ENCODE measurements at regions not wholly inside any gene's neighbourhood (a gene's known extent, or its start where the extent isn't known, plus 50 kb on each side); places are given as distances from the start of the nearest gene placed in this dataset.

GRCh38 chr21:15233611-15234010 lies 168.8 kb upstream of the NRIP1 start:
- intact Hi-C loops (cut with micrococcal nuclease), result no loop called here
- H3K4me1 Mint-ChIP-seq, result no peaks in the 10 kb centered on the region
- H3K27ac Mint-ChIP-seq, result no peak overlapping the region
- ATAC-seq (ENCODE audit: low read depth) (no peak), DNase-seq (no peak)
- no peak overlapping the region for H3K4me3 Mint-ChIP-seq
- TF ChIP-seq, protein P1, sequence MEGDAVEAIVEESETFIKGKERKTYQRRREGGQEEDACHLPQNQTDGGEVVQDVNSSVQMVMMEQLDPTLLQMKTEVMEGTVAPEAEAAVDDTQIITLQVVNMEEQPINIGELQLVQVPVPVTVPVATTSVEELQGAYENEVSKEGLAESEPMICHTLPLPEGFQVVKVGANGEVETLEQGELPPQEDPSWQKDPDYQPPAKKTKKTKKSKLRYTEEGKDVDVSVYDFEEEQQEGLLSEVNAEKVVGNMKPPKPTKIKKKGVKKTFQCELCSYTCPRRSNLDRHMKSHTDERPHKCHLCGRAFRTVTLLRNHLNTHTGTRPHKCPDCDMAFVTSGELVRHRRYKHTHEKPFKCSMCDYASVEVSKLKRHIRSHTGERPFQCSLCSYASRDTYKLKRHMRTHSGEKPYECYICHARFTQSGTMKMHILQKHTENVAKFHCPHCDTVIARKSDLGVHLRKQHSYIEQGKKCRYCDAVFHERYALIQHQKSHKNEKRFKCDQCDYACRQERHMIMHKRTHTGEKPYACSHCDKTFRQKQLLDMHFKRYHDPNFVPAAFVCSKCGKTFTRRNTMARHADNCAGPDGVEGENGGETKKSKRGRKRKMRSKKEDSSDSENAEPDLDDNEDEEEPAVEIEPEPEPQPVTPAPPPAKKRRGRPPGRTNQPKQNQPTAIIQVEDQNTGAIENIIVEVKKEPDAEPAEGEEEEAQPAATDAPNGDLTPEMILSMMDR (IDR thresholded peaks at IDR 0.05), result no peak
- no peaks in the 10 kb centered on the region for H3K9me3 Mint-ChIP-seq
- H3K27me3 Mint-ChIP-seq, result peaks cover 6% of the 10 kb centered on the region
- no peaks in the 10 kb centered on the region for H3K36me3 Mint-ChIP-seq (ENCODE audit: low read depth)
- POLR2A ChIA-PET, result no interaction called here
- CTCF ChIA-PET, result no interaction called here

DNA sequence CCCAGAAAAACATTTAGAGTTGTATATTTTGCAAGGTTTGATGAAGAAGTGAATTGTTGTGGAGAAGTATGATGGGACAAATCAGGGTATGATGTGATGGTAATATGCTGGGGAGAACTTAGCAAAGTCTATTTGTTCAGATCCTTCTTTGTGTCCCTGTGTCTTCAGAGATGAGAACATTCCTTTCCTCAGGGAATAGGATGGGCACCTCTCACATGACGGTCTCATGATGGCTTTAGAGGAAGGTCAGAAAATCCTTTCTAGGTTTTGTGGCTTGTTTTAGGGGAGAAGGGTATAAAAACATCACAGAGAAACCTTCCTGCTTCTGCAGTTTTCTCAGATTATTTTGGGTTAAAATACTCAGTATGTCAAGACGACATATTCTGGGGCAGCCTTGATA lies 171.3 kb upstream of the NRIP1 start:
- POLR2A ChIA-PET, result no interaction called here
- intact Hi-C loops (cut with micrococcal nuclease), result no loop called here
- CTCF ChIA-PET, result no interaction called here
- Mint-ChIP-seq H3K9me3 (no peaks in the 10 kb centered on the region), H3K4me1 (no peaks in the 10 kb centered on the region), H3K36me3 (ENCODE audit: low read depth) (no peaks in the 10 kb centered on the region), H3K27me3 (peaks cover 6% of the 10 kb centered on the region), H3K27ac (no peak overlapping the region), H3K4me3 (no peak overlapping the region)
- TF ChIP-seq, protein P1 (IDR thresholded peaks at IDR 0.05), result no peak
- ATAC-seq (ENCODE audit: low read depth) (no peak), DNase-seq (no peak)

DNA sequence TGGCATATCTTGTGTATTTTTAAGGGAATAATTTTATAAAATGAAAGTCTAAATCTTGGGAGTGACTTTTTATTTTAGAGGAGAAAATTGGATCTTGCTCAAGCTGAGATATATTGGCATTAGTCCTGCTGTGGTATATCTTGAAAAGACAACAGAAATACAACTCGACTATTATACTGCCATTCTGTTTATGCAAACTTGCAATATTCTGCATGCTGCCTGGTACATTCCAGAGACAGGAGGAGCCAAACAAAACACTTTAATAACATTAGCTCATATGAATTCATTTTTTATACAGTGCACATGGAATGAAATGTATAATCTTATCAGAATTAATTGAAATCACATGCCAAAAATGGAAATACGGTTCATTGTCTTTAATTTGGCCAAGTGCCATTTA lies 176.0 kb upstream of the NRIP1 start:
- Mint-ChIP-seq H3K9me3 (no peaks in the 10 kb centered on the region), H3K4me3 (no peak overlapping the region), H3K27ac (no peak overlapping the region), H3K36me3 (ENCODE audit: low read depth) (no peaks in the 10 kb centered on the region), H3K27me3 (peaks cover 2% of the 10 kb centered on the region), H3K4me1 (no peaks in the 10 kb centered on the region)
- ATAC-seq (ENCODE audit: low read depth) (no peak), DNase-seq (no peak)
- TF ChIP-seq, protein P1 (IDR thresholded peaks at IDR 0.05), result no peak
- ChIA-PET POLR2A (no interaction called here), CTCF (no interaction called here)
- intact Hi-C loops (cut with micrococcal nuclease), result no loop called here

GRCh38 chr21:15241997-15242736 lies 177.4 kb upstream of the NRIP1 start:
- Mint-ChIP-seq H3K9me3 (no peaks in the 10 kb centered on the region), H3K36me3 (ENCODE audit: low read depth) (no peaks in the 10 kb centered on the region), H3K27ac (no peak overlapping the region), H3K4me1 (no peaks in the 10 kb centered on the region), H3K4me3 (no peak overlapping the region), H3K27me3 (peaks cover 2% of the 10 kb centered on the region)
- ChIA-PET POLR2A (no interaction called here), CTCF (no interaction called here)
- DNase-seq (no peak), ATAC-seq (ENCODE audit: low read depth) (no peak)
- intact Hi-C loops (cut with micrococcal nuclease), result no loop called here
- TF ChIP-seq, protein P1 (IDR thresholded peaks at IDR 0.05), result no peak

DNA sequence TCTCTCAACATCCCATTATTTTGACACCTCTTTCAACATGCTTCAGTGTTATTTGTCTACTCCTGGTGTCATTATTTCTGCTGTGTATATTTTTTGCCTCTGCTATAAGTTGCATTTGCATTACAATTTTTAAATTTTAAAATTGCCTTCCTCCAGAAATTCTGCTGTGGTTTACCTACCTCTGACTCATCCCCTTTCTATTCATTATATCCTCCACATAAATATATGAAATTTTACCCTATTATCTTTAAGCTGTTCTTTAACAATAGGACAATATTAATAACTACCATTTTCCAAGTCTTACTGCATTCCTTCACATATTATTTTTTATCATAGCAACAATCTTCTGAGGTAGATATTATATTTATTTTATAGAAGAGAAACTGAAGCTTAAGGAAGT lies 178.1 kb upstream of the NRIP1 start:
- H3K36me3 Mint-ChIP-seq (ENCODE audit: low read depth), result no peaks in the 10 kb centered on the region
- H3K27me3 Mint-ChIP-seq, result peaks cover 2% of the 10 kb centered on the region
- H3K9me3 Mint-ChIP-seq, result no peaks in the 10 kb centered on the region
- ChIA-PET CTCF (no interaction called here), POLR2A (interaction anchor here (0.6 kb wide), 1 partner anchor 106 kb away, joined by 8 read pairs; no protein-coding TSS in a partner anchor)
- intact Hi-C loops (cut with micrococcal nuclease), result no loop called here
- no peak overlapping the region for H3K4me3 Mint-ChIP-seq
- no peak overlapping the region for H3K27ac Mint-ChIP-seq
- no peaks in the 10 kb centered on the region for H3K4me1 Mint-ChIP-seq
- DNase-seq, result no peak
- TF ChIP-seq, protein P1 (IDR thresholded peaks at IDR 0.05), result no peak
- ATAC-seq (ENCODE audit: low read depth), result no peak

Data from activated B cell treated with CpG ODN at 0.5 μM for 24 hours (primary cell).